Activated CD4-positive, alpha-beta memory T cell treated with anti-CD3 and anti-CD28 coated beads for 36 hours (primary cell): ENCODE measurements at regions not wholly inside any gene's neighbourhood (a gene's known extent, or its start where the extent isn't known, plus 50 kb on each side); places are given as distances from the start of the nearest gene placed in this dataset.
"Not testable (repeated sequence)": the region's sequence is repeated elsewhere in the genome, so short reads cannot be mapped to it uniquely, and the experiment has no call there.

Experiments used
- CTCF ChIA-PET: fragments of 350-600 bp; sonication (Branson Sonifier 250); formaldehyde crosslinking; loops from one replicate; lab custom pipeline; 2021; ENCODE audit warnings: antibody characterized with exemption, inconsistent platforms; lab: Charles Lee
- POLR2A ChIA-PET: fragments of 350-600 bp; sonication (Branson Sonifier 250); formaldehyde crosslinking; loops from one replicate; lab custom pipeline; 2021; ENCODE audit warnings: antibody characterized with exemption; lab: Charles Lee
- DNase-seq: peaks from one replicate; pipeline ENCODE4 v3.0.0-alpha.2; 2020
- H3K27ac Mint-ChIP-seq: one replicate; pipeline ENCODE4 v1.8.0; 2021; ENCODE audit warnings: mixed read lengths
- H3K27me3 Mint-ChIP-seq: one replicate; pipeline ENCODE4 v1.8.0; 2021; ENCODE audit warnings: mixed read lengths
- H3K36me3 Mint-ChIP-seq: one replicate; pipeline ENCODE4 v1.8.0; 2021; ENCODE audit warnings: mixed read lengths
- H3K4me1 Mint-ChIP-seq: one replicate; pipeline ENCODE4 v1.8.0; 2021; ENCODE audit warnings: low read depth, mixed read lengths
- H3K4me3 Mint-ChIP-seq: one replicate; pipeline ENCODE4 v1.8.0; 2021; ENCODE audit warnings: mild to moderate bottlenecking, mixed read lengths
- H3K9me3 Mint-ChIP-seq: one replicate; pipeline ENCODE4 v1.8.0; 2021; ENCODE audit warnings: mixed read lengths
- intact Hi-C: fragments of 100-400 bp; cut with micrococcal nuclease; formaldehyde crosslinking; loops from one replicate; pipeline ENCODE4 v1.15.1; 2023

GRCh38 chr6:117761610-117762009 is 86.3 kb downstream of the NUS1 start:
- Mint-ChIP-seq H3K27ac (no peak overlapping the region), H3K27me3 (no peaks in the 10 kb centered on the region), H3K4me1 (no peaks in the 10 kb centered on the region), H3K36me3 (no peaks in the 10 kb centered on the region), H3K4me3 (no peak overlapping the region), H3K9me3 (no peaks in the 10 kb centered on the region)
- no peak for DNase-seq
- ChIA-PET CTCF (no interaction called here), POLR2A (no interaction called here)
- intact Hi-C loops, result no loop called here

GRCh38 chr6:117771403-117771802 is 96.1 kb downstream of the NUS1 start:
- Mint-ChIP-seq H3K27me3 (no peaks in the 10 kb centered on the region), H3K4me3 (no peak overlapping the region), H3K36me3 (no peaks in the 10 kb centered on the region), H3K9me3 (peaks cover 4% of the 10 kb centered on the region), H3K4me1 (no peaks in the 10 kb centered on the region), H3K27ac (no peak overlapping the region)
- ChIA-PET CTCF (no interaction called here), POLR2A (no interaction called here)
- DNase-seq, result no peak
- intact Hi-C loops, result no loop called here

- CTCF ChIA-PET, result interaction anchor here (0.6 kb wide), 1 partner anchor 326 kb away, joined by 3 read pairs; no protein-coding TSS in a partner anchor
- Mint-ChIP-seq H3K27ac (no peak overlapping the region), H3K4me3 (no peak overlapping the region), H3K27me3 (peaks cover 1% of the 10 kb centered on the region), H3K9me3 (no peaks in the 10 kb centered on the region), H3K36me3 (no peaks in the 10 kb centered on the region), H3K4me1 (no peaks in the 10 kb centered on the region)
- POLR2A ChIA-PET, result no interaction called here
- DNase-seq, result no peak
- intact Hi-C loops, result no loop called here
Measured at GRCh38 chr6:117776441-117776840, 101.2 kb downstream of the NUS1 start.

- no peak overlapping the region for H3K4me3 Mint-ChIP-seq
- no peak overlapping the region for H3K27ac Mint-ChIP-seq
- peaks cover 1% of the 10 kb centered on the region for H3K27me3 Mint-ChIP-seq
- ChIA-PET CTCF (no interaction called here), POLR2A (no interaction called here)
- intact Hi-C loops, result no loop called here
- no peaks in the 10 kb centered on the region for H3K4me1 Mint-ChIP-seq
- no peaks in the 10 kb centered on the region for H3K36me3 Mint-ChIP-seq
- no peak for DNase-seq
- no peaks in the 10 kb centered on the region for H3K9me3 Mint-ChIP-seq
Measured at GRCh38 chr6:117781550-117781949, 106.3 kb downstream of the NUS1 start.

GRCh38 chr6:117783279-117783678 is 108.0 kb downstream of the NUS1 start:
- CTCF ChIA-PET, result no interaction called here
- Mint-ChIP-seq H3K27ac (no peak overlapping the region), H3K27me3 (no peaks in the 10 kb centered on the region), H3K9me3 (no peaks in the 10 kb centered on the region), H3K4me3 (no peak overlapping the region), H3K4me1 (no peaks in the 10 kb centered on the region), H3K36me3 (no peaks in the 10 kb centered on the region)
- intact Hi-C loops, result no loop called here
- POLR2A ChIA-PET, result no interaction called here
- no peak for DNase-seq

- ChIA-PET CTCF (no interaction called here), POLR2A (no interaction called here)
- intact Hi-C loops, result no loop called here
- Mint-ChIP-seq H3K4me3 (no peak overlapping the region), H3K9me3 (no peaks in the 10 kb centered on the region), H3K4me1 (no peaks in the 10 kb centered on the region), H3K36me3 (no peaks in the 10 kb centered on the region), H3K27me3 (no peaks in the 10 kb centered on the region), H3K27ac (no peak overlapping the region)
- DNase-seq, result no peak
Measured at GRCh38 chr6:117791012-117791411, 115.7 kb downstream of the NUS1 start.

- CTCF ChIA-PET, result no interaction called here
Measured at GRCh38 chr6:117795234-117795633, 111.8 kb upstream of the SLC35F1 start.

GRCh38 chr6:117798819-117799218 is 108.2 kb upstream of the SLC35F1 start:
- POLR2A ChIA-PET, intact Hi-C loops, H3K27me3 Mint-ChIP-seq, H3K36me3 Mint-ChIP-seq, H3K27ac Mint-ChIP-seq, DNase-seq, H3K9me3 Mint-ChIP-seq, H3K4me3 Mint-ChIP-seq, CTCF ChIA-PET, H3K4me1 Mint-ChIP-seq: not testable (repeated sequence)

More at GRCh38 chr6:117795234-117795633, 111.8 kb upstream of the SLC35F1 start:
- H3K27ac Mint-ChIP-seq, result no peak overlapping the region
- H3K27me3 Mint-ChIP-seq, result no peaks in the 10 kb centered on the region
- intact Hi-C loops, result no loop called here
- POLR2A ChIA-PET, result no interaction called here
- H3K9me3 Mint-ChIP-seq, result peaks cover 2% of the 10 kb centered on the region
- no peaks in the 10 kb centered on the region for H3K4me1 Mint-ChIP-seq
- no peak overlapping the region for H3K4me3 Mint-ChIP-seq
- DNase-seq, result no peak
- H3K36me3 Mint-ChIP-seq, result no peaks in the 10 kb centered on the region

- DNase-seq, result no peak
- Mint-ChIP-seq H3K4me1 (no peaks in the 10 kb centered on the region), H3K9me3 (no peaks in the 10 kb centered on the region), H3K36me3 (no peaks in the 10 kb centered on the region), H3K27me3 (no peaks in the 10 kb centered on the region), H3K4me3 (no peak overlapping the region), H3K27ac (no peak overlapping the region)
- POLR2A ChIA-PET, result no interaction called here
- intact Hi-C loops, result no loop called here
- CTCF ChIA-PET, result no interaction called here
Measured at GRCh38 chr6:117810269-117810668, 96.8 kb upstream of the SLC35F1 start.

- Mint-ChIP-seq H3K27ac (no peak overlapping the region), H3K9me3 (peaks cover 9% of the 10 kb centered on the region), H3K4me3 (no peak overlapping the region), H3K27me3 (no peaks in the 10 kb centered on the region), H3K4me1 (no peaks in the 10 kb centered on the region), H3K36me3 (no peaks in the 10 kb centered on the region)
- intact Hi-C loops, result no loop called here
- no peak for DNase-seq
- ChIA-PET POLR2A (no interaction called here), CTCF (no interaction called here)
Measured at GRCh38 chr6:117817499-117817898, 89.6 kb upstream of the SLC35F1 start.

GRCh38 chr6:117817992-117818391 is 89.1 kb upstream of the SLC35F1 start:
- Mint-ChIP-seq H3K4me1 (no peaks in the 10 kb centered on the region), H3K27me3 (no peaks in the 10 kb centered on the region), H3K4me3 (no peak overlapping the region), H3K27ac (no peak overlapping the region), H3K9me3 (peaks cover 9% of the 10 kb centered on the region), H3K36me3 (no peaks in the 10 kb centered on the region)
- POLR2A ChIA-PET, result no interaction called here
- DNase-seq, result no peak
- CTCF ChIA-PET, result no interaction called here
- intact Hi-C loops, result no loop called here

- no peak for DNase-seq
- Mint-ChIP-seq H3K9me3 (peaks cover 9% of the 10 kb centered on the region), H3K36me3 (no peaks in the 10 kb centered on the region), H3K4me3 (no peak overlapping the region), H3K27me3 (no peaks in the 10 kb centered on the region), H3K27ac (no peak overlapping the region), H3K4me1 (no peaks in the 10 kb centered on the region)
- CTCF ChIA-PET, result no interaction called here
- POLR2A ChIA-PET, result no interaction called here
- intact Hi-C loops, result no loop called here
Measured at GRCh38 chr6:117818449-117818848, 88.6 kb upstream of the SLC35F1 start.

GRCh38 chr6:117829594-117830319 is 77.3 kb upstream of the SLC35F1 start:
- Mint-ChIP-seq H3K4me3 (no peak overlapping the region), H3K4me1 (no peaks in the 10 kb centered on the region), H3K27me3 (peaks cover 10% of the 10 kb centered on the region), H3K27ac (no peak overlapping the region), H3K36me3 (no peaks in the 10 kb centered on the region), H3K9me3 (no peaks in the 10 kb centered on the region)
- CTCF ChIA-PET, result no interaction called here
- intact Hi-C loops, result no loop called here
- POLR2A ChIA-PET, result no interaction called here
- no peak for DNase-seq
